H7 (cell line): ENCODE measurements at regions not wholly inside any gene's neighbourhood (a gene's known extent, or its start where the extent isn't known, plus 50 kb on each side); places are given as distances from the start of the nearest gene placed in this dataset.
A peak's percentile ranks its signal among the peaks of the same experiment; 100 is the strongest.
"Not testable (repeated sequence)": the region's sequence is repeated elsewhere in the genome, so short reads cannot be mapped to it uniquely, and the experiment has no call there.

Experiments used
- DNase-seq: peaks from one replicate; pipeline ENCODE4 v3.0.0; 2012
- H3K27me3 ChIP-seq: 2 replicates; pipeline ENCODE4 v1.6.0; 2011; ENCODE audit warnings: mild to moderate bottlenecking, low read length; ENCODE audit not compliant: control insufficient read depth, insufficient read depth
- H3K36me3 ChIP-seq: replicated peaks from 2 replicates; pipeline ENCODE4 v1.5.1; 2011; ENCODE audit warnings: low read length; ENCODE audit not compliant: control insufficient read depth, insufficient read depth
- H3K4me3 ChIP-seq: 2 replicates; pipeline ENCODE4 v1.5.1; 2011; ENCODE audit warnings: low read depth, mild to moderate bottlenecking, control low read depth, low read length, moderate library complexity; ENCODE audit not compliant: insufficient read depth

GRCh38 chr20:53813636-53814035 is 220.0 kb upstream of the ZNF217 start:
- DNase-seq: no peak

DNA sequence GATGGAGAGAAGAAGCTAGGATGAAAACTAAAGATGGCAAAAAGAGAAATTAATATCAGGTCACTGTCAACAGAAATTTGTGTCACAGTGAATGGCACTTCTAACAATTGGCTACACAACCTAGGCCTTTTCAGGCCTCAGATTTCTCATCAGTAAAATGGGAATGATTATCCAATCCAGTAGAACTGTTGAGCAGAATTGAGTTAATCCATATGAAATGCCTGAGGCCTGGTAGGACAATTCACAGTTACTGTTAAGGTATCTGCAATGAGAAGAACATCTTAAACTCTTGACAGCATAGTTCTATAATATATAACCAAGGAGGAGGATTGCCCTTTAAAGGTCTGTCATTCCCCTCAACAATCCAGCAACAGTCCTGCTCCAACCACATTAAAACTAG is 217.9 kb upstream of the ZNF217 start:
- Histone ChIP-seq H3K27me3 (no peaks in the 10 kb centered on the region), H3K4me3 (no peak overlapping the region), H3K36me3 (no peaks in the 10 kb centered on the region)
- DNase-seq: no peak

More at GRCh38 chr20:53813636-53814035, 220.0 kb upstream of the ZNF217 start:
- H3K36me3 ChIP-seq: no peaks in the 10 kb centered on the region
- no peak overlapping the region for H3K4me3 ChIP-seq
- H3K27me3 ChIP-seq: no peaks in the 10 kb centered on the region

DNA sequence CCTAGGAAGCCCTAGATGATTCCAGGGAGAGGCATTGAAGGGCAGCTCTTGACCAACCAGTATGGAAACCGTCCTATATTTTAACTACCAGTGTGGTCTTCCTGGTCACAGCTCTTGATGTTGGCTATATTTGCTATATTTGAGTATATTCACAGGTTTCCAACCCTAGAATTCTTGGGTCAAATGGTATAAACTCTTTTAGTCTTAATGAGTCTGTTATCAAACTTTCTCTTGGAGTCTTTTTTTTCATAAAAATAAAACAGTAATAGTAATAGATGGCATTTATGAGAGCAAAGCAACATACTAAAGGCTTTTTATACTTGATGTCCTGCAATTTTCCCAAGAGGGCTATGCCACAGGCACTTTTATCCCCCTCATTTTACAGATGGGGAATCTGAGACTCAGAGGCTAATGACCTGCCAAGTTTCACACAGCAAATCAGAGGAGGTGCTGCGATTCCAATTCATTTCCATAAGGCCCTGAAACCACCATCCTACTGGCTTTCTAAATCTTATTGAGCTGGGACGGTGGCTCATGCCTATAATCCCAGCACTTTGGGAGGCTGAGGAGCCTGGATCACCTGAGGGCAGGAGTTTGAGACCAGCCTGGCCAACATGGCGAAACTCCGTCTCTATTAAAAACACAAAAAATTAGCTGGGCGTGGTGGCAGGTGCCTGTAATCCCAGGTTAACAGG is 217.2 kb upstream of the ZNF217 start:
- H3K36me3 ChIP-seq: no peaks in the 10 kb centered on the region
- H3K4me3 ChIP-seq: no peak overlapping the region
- H3K27me3 ChIP-seq: no peaks in the 10 kb centered on the region
- no peak for DNase-seq

DNA sequence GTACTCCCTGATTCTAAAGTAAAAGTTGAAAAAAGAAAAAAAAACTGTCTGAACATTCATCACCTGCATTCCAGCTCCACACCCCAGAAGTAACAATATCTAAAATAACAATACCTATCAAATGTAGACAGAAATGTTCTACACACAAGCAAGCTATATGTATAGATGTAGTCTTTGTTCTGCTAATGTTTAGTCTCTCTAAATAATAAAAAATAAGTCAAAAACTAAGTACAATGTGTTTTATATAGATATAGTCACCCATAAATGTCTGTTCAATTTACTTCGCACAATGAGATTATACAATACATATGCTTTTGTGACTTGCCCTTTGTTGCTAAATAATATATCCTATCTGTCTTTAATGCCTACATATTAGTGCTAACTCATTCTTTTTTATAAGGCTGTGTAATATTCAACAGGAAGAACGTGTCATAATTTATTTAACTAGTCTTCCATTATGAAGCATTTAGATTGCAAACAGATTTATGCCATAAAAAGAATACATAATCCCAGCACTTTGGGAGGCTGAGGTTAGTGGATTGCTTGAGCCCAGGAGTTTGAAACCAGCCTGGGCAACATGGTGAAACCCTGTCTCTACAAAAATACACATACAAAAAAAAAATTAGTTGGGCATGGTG is 216.2 kb upstream of the ZNF217 start:
- Histone ChIP-seq H3K36me3 (no peaks in the 10 kb centered on the region), H3K27me3 (no peaks in the 10 kb centered on the region), H3K4me3 (no peak overlapping the region)
- no peak for DNase-seq

GRCh38 chr20:53809217-53809616 is 215.6 kb upstream of the ZNF217 start:
- H3K4me3 ChIP-seq: no peak overlapping the region
- no peaks in the 10 kb centered on the region for H3K36me3 ChIP-seq
- peak; percentile 38 for DNase-seq
- no peaks in the 10 kb centered on the region for H3K27me3 ChIP-seq

DNA sequence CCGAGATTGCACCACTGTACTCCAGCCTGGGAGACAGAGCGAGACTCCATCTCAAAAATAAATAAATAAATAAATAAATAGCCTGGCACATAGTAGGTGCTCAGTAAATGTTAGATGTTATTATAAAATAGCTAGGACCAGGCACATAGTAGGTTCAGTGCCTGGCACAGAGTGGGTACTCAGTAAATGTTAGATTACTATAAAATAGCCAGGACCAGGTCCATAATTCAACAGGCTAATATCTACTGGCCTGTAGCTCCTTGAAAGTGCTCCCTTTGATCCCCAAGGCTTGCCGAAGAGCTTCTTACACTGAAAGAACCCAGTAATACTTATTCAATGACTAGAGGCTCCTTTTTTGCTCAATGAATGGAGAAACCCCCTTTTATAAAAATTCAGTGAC is 215.1 kb upstream of the ZNF217 start:
- DNase-seq: no peak
- Histone ChIP-seq H3K27me3 (no peaks in the 10 kb centered on the region), H3K4me3 (no peak overlapping the region)

GRCh38 chr20:53808302-53808701 is 214.7 kb upstream of the ZNF217 start:
- H3K36me3 ChIP-seq, H3K27me3 ChIP-seq, H3K4me3 ChIP-seq, DNase-seq: not testable (repeated sequence)

More for the DNA sequence above, 215.1 kb upstream of the ZNF217 start:
- no peaks in the 10 kb centered on the region for H3K36me3 ChIP-seq

GRCh38 chr20:53806683-53807401 is 213.2 kb upstream of the ZNF217 start:
- Histone ChIP-seq H3K36me3 (no peaks in the 10 kb centered on the region), H3K4me3 (no peak overlapping the region), H3K27me3 (no peaks in the 10 kb centered on the region)
- DNase-seq: peak; percentile 44

GRCh38 chr20:53805895-53806384 is 212.3 kb upstream of the ZNF217 start:
- DNase-seq: no peak
- H3K36me3 ChIP-seq: no peaks in the 10 kb centered on the region

GRCh38 chr20:53804920-53805894 is 211.6 kb upstream of the ZNF217 start:
- Histone ChIP-seq H3K27me3 (no peaks in the 10 kb centered on the region), H3K36me3 (no peaks in the 10 kb centered on the region), H3K4me3 (no peak overlapping the region)
- no peak for DNase-seq

More at GRCh38 chr20:53805895-53806384, 212.3 kb upstream of the ZNF217 start:
- Histone ChIP-seq H3K4me3 (no peak overlapping the region), H3K27me3 (no peaks in the 10 kb centered on the region)

DNA sequence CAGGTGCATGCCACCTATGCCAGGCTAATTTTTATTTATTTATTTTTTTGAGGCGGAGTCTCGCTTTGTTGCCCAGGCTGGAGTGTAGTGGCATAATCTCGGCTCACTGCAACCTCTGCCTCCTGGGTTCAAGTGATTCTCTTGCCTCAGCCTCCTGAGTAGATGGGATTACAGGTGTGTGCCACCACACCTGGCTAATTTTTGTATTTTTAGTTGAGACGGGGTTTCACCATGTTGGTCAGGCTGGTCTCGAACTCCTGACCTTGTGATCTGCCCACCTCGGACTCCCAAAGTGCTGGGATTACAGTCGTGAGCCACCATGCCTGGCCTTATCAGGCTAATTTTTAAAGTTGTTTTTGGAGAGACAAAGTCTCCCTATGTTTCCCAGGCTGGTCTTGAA is 210.7 kb upstream of the ZNF217 start:
- H3K27me3 ChIP-seq, DNase-seq, H3K36me3 ChIP-seq, H3K4me3 ChIP-seq: not testable (repeated sequence)

DNA sequence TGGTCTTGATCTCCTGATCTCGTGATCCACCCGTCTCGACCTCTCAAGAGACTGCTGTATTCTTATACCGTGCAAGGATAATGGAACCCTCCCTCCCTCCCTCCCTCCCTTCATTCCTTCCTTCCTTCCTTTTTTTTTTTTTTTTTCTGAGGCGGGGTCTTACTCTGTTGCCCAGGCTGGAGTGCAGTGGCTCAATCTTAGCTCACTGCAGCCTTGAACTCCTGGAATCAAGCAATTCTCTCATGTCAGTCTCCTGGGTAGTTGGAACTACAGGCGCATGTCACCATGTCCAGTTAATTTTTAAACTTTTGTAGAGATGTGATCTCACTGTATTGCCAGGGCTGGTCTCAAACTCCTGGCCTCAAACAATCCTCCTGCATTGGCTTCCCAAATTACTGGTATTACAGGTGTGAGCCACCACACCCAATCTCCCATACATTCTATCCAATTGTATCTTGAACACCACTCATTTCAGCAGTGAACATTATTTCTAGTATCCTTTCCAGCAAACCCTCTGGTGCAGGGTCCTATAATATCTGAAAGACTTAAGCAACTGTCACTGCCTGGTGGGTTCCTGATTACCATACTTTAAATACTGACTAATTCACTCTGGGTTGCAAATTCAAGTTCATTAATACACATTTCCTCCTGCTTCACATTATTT is 210.0 kb upstream of the ZNF217 start:
- Histone ChIP-seq H3K4me3 (no peak overlapping the region), H3K36me3 (no peaks in the 10 kb centered on the region), H3K27me3 (no peaks in the 10 kb centered on the region)
- DNase-seq: no peak

DNA sequence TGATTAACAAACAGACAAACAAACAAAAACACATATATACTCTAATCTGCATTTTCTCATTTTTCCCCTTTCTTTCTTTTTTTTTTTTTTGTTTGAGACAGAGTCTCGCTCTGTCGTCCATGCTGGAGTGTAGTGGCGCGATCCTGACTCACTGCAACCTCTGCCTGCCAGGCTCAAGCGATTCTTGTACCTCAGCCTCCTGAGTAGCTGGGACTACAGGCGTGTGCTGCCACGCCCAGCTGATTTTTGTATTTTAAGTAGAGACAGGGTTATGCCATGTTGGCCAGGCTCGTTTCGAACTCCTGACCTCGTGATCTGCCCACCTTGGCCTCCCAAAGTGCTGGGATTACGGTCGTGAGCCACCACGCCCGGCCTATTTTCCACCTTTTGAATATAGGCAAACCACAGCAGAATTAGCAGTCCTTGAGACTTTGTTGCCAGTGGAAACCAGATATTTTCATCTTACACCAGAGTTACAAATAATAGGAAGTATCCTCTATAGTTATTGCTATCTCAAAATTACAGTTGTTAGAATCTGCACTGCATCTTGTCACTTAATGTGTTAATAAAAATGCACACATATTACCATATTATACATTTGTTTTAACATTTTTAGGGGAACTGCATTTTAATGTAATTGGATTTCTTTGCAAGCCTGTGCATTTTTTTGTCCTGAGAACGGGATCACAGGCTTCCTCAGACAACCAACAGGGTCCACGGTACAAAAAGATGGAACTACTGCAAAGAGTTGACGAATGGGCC is 208.2 kb upstream of the ZNF217 start:
- DNase-seq: no peak
- Histone ChIP-seq H3K4me3 (no peak overlapping the region), H3K27me3 (no peaks in the 10 kb centered on the region), H3K36me3 (no peaks in the 10 kb centered on the region)
